GM23338 (cell line): ENCODE measurements at regions not wholly inside any gene's neighbourhood (a gene's known extent, or its start where the extent isn't known, plus 50 kb on each side); places are given as distances from the start of the nearest gene placed in this dataset.

ENCODE experiments used
- CREB1 ChIP-seq: fragments of 250-450 bp; sonication (Bioruptor Pico); IDR thresholded peaks from 2 replicates; pipeline ENCODE4 v1.5.0; 2020; ENCODE audit warnings: low read depth, mild to moderate bottlenecking, moderate library complexity
- EZH2phosphoT487 ChIP-seq: fragments of 200-600 bp; sonication (generic); IDR thresholded peaks from one replicate; pipeline ENCODE4 v1.8.1; 2018; ENCODE audit warnings: antibody characterized with exemption; ENCODE audit not compliant: unreplicated experiment
- NANOG ChIP-seq: IDR thresholded peaks from 2 replicates; pipeline ENCODE4 v1.6.1; 2016; ENCODE audit warnings: antibody characterized with exemption, borderline replicate concordance
- POLR2AphosphoS5 ChIP-seq: IDR thresholded peaks from 2 replicates; pipeline ENCODE4 v1.6.1; 2016; ENCODE audit warnings: antibody characterized with exemption, low read depth
- TF ChIP-seq, protein P1 (sequence below), 2 experiments: fragments of 200-600 bp in 1 of 2; sonication (generic) in 1 of 2; conservative IDR thresholded peaks; 2 replicates each; pipeline versions ENCODE4 v1.5.1 to v1.6.1; 2016 to 2017; ENCODE audit warnings: antibody characterized with exemption in 2 of 2, low read depth in 2 of 2, mild to moderate bottlenecking in 2 of 2, moderate library complexity in 1 of 2
- TF ChIP-seq, protein P2 (sequence below): IDR thresholded peaks from one replicate; pipeline ENCODE4 v1.6.1; 2018; ENCODE audit warnings: antibody characterized with exemption; ENCODE audit not compliant: unreplicated experiment
- TF ChIP-seq, protein P3 (sequence below): IDR thresholded peaks from 2 replicates; pipeline ENCODE4 v1.6.1; 2016; ENCODE audit warnings: antibody characterized with exemption
- TF ChIP-seq, protein P4 (sequence below): fragments of 250-450 bp; sonication (Bioruptor Pico); IDR thresholded peaks from 2 replicates; pipeline ENCODE4 v1.5.0; 2020; ENCODE audit warnings: mild to moderate bottlenecking, moderate library complexity

DNA sequence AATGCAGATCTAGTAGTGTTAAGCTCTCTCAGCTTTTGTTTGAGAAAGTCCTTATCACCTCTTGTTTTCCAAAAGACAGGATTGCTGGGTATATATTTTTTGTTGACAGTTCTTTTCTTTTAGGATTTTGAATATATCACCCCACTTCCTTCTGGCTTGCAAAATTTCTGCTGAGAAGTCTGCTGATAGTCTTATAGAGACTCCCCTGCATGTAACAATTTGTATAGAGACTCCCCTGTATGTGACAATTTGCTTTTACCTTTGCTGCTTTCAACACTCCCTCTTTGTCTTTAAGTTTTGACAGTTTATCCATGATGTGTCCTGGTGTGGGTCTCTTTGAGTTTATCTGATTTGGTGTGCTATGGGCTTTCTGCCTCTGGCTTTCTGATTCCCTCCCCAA is 115.0 kb upstream of the CCDC85A start:
- TF ChIP-seq, protein P1, sequence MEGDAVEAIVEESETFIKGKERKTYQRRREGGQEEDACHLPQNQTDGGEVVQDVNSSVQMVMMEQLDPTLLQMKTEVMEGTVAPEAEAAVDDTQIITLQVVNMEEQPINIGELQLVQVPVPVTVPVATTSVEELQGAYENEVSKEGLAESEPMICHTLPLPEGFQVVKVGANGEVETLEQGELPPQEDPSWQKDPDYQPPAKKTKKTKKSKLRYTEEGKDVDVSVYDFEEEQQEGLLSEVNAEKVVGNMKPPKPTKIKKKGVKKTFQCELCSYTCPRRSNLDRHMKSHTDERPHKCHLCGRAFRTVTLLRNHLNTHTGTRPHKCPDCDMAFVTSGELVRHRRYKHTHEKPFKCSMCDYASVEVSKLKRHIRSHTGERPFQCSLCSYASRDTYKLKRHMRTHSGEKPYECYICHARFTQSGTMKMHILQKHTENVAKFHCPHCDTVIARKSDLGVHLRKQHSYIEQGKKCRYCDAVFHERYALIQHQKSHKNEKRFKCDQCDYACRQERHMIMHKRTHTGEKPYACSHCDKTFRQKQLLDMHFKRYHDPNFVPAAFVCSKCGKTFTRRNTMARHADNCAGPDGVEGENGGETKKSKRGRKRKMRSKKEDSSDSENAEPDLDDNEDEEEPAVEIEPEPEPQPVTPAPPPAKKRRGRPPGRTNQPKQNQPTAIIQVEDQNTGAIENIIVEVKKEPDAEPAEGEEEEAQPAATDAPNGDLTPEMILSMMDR (conservative IDR thresholded peaks at IDR 0.05; ENCODE audit: low read depth in 2 of 2), result no peak
- TF ChIP-seq EZH2phosphoT487 (no peak), POLR2AphosphoS5 (no peak), CREB1 (CRISPR knock-in tag) (no peak), NANOG (no peak)
- TF ChIP-seq, protein P2, sequence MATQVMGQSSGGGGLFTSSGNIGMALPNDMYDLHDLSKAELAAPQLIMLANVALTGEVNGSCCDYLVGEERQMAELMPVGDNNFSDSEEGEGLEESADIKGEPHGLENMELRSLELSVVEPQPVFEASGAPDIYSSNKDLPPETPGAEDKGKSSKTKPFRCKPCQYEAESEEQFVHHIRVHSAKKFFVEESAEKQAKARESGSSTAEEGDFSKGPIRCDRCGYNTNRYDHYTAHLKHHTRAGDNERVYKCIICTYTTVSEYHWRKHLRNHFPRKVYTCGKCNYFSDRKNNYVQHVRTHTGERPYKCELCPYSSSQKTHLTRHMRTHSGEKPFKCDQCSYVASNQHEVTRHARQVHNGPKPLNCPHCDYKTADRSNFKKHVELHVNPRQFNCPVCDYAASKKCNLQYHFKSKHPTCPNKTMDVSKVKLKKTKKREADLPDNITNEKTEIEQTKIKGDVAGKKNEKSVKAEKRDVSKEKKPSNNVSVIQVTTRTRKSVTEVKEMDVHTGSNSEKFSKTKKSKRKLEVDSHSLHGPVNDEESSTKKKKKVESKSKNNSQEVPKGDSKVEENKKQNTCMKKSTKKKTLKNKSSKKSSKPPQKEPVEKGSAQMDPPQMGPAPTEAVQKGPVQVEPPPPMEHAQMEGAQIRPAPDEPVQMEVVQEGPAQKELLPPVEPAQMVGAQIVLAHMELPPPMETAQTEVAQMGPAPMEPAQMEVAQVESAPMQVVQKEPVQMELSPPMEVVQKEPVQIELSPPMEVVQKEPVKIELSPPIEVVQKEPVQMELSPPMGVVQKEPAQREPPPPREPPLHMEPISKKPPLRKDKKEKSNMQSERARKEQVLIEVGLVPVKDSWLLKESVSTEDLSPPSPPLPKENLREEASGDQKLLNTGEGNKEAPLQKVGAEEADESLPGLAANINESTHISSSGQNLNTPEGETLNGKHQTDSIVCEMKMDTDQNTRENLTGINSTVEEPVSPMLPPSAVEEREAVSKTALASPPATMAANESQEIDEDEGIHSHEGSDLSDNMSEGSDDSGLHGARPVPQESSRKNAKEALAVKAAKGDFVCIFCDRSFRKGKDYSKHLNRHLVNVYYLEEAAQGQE, result no peak
- TF ChIP-seq, protein P3, sequence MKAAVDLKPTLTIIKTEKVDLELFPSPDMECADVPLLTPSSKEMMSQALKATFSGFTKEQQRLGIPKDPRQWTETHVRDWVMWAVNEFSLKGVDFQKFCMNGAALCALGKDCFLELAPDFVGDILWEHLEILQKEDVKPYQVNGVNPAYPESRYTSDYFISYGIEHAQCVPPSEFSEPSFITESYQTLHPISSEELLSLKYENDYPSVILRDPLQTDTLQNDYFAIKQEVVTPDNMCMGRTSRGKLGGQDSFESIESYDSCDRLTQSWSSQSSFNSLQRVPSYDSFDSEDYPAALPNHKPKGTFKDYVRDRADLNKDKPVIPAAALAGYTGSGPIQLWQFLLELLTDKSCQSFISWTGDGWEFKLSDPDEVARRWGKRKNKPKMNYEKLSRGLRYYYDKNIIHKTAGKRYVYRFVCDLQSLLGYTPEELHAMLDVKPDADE, result no peak
- TF ChIP-seq, protein P4, sequence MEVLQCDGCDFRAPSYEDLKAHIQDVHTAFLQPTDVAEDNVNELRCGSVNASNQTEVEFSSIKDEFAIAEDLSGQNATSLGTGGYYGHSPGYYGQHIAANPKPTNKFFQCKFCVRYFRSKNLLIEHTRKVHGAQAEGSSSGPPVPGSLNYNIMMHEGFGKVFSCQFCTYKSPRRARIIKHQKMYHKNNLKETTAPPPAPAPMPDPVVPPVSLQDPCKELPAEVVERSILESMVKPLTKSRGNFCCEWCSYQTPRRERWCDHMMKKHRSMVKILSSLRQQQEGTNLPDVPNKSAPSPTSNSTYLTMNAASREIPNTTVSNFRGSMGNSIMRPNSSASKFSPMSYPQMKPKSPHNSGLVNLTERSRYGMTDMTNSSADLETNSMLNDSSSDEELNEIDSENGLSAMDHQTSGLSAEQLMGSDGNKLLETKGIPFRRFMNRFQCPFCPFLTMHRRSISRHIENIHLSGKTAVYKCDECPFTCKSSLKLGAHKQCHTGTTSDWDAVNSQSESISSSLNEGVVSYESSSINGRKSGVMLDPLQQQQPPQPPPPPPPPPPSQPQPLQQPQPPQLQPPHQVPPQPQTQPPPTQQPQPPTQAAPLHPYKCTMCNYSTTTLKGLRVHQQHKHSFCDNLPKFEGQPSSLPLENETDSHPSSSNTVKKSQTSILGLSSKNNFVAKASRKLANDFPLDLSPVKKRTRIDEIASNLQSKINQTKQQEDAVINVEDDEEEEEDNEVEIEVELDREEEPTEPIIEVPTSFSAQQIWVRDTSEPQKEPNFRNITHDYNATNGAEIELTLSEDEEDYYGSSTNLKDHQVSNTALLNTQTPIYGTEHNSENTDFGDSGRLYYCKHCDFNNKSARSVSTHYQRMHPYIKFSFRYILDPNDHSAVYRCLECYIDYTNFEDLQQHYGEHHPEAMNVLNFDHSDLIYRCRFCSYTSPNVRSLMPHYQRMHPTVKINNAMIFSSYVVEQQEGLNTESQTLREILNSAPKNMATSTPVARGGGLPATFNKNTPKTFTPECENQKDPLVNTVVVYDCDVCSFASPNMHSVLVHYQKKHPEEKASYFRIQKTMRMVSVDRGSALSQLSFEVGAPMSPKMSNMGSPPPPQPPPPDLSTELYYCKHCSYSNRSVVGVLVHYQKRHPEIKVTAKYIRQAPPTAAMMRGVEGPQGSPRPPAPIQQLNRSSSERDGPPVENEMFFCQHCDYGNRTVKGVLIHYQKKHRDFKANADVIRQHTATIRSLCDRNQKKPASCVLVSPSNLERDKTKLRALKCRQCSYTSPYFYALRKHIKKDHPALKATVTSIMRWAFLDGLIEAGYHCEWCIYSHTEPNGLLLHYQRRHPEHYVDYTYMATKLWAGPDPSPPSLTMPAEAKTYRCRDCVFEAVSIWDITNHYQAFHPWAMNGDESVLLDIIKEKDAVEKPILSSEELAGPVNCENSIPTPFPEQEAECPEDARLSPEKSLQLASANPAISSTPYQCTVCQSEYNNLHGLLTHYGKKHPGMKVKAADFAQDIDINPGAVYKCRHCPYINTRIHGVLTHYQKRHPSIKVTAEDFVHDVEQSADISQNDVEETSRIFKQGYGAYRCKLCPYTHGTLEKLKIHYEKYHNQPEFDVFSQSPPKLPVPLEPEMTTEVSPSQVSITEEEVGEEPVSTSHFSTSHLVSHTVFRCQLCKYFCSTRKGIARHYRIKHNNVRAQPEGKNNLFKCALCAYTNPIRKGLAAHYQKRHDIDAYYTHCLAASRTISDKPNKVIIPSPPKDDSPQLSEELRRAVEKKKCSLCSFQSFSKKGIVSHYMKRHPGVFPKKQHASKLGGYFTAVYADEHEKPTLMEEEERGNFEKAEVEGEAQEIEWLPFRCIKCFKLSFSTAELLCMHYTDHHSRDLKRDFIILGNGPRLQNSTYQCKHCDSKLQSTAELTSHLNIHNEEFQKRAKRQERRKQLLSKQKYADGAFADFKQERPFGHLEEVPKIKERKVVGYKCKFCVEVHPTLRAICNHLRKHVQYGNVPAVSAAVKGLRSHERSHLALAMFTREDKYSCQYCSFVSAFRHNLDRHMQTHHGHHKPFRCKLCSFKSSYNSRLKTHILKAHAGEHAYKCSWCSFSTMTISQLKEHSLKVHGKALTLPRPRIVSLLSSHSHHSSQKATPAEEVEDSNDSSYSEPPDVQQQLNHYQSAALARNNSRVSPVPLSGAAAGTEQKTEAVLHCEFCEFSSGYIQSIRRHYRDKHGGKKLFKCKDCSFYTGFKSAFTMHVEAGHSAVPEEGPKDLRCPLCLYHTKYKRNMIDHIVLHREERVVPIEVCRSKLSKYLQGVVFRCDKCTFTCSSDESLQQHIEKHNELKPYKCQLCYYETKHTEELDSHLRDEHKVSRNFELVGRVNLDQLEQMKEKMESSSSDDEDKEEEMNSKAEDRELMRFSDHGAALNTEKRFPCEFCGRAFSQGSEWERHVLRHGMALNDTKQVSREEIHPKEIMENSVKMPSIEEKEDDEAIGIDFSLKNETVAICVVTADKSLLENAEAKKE (CRISPR knock-in tag), result no peak
